ENCODE measurements at regions not wholly inside any gene's neighbourhood (a gene's known extent, or its start where the extent isn't known, plus 50 kb on each side); places are given as distances from the start of the nearest gene placed in this dataset.
"Not testable (repeated sequence)": the region's sequence is repeated elsewhere in the genome, so short reads cannot be mapped to it uniquely, and the experiment has no call there.

DNA sequence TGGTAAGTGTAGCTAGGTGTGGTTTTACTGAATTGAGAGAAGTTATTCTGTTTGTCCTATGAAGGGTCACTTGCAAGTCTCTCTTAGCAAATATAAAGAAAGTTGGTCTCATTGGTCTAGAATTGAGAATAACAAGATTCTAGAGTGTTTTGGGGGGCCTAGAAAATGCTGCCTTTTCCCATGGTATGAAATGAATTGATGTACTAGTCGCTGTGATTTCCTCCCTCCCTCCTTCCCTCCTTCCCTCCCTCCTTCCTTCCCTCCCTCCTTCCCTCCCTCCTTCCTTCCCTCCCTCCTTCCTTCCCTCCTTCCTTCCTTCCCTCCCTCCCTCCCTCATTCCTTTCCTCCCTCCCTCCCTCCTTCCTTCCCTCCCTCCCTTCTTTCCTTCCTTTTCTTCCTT lies 166.7 kb upstream of the RGS6 start:
- no peak overlapping the region for H3K9ac ChIP-seq (ENCODE audit: low read length)
- no peaks in the 10 kb centered on the region for H3K9me2 ChIP-seq (ENCODE audit: low read depth, low read length)
- H4K20me1 ChIP-seq (ENCODE audit: insufficient read depth, low read length), result no peaks in the 10 kb centered on the region
- no peaks in the 10 kb centered on the region for H3F3A ChIP-seq (ENCODE audit: insufficient read depth, low read length)
- no peak for TF ChIP-seq EZH2 (IDR thresholded peaks at IDR 0.05; ENCODE audit: borderline replicate concordance, low read length)
- TF ChIP-seq, protein P1, sequence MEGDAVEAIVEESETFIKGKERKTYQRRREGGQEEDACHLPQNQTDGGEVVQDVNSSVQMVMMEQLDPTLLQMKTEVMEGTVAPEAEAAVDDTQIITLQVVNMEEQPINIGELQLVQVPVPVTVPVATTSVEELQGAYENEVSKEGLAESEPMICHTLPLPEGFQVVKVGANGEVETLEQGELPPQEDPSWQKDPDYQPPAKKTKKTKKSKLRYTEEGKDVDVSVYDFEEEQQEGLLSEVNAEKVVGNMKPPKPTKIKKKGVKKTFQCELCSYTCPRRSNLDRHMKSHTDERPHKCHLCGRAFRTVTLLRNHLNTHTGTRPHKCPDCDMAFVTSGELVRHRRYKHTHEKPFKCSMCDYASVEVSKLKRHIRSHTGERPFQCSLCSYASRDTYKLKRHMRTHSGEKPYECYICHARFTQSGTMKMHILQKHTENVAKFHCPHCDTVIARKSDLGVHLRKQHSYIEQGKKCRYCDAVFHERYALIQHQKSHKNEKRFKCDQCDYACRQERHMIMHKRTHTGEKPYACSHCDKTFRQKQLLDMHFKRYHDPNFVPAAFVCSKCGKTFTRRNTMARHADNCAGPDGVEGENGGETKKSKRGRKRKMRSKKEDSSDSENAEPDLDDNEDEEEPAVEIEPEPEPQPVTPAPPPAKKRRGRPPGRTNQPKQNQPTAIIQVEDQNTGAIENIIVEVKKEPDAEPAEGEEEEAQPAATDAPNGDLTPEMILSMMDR (IDR thresholded peaks at IDR 0.05; ENCODE audit: low read length), result no peak
- H3K27ac ChIP-seq (ENCODE audit: low read depth, low read length, poor library complexity, severe bottlenecking), result no peak overlapping the region
- no peaks in the 10 kb centered on the region; the same call in none of the 2 replicates for H3K27me3 ChIP-seq (ENCODE audit: insufficient read depth, low read length)
- H3K36me3 ChIP-seq (ENCODE audit: insufficient read depth, low read length), result no peaks in the 10 kb centered on the region
- no peak overlapping the region for H3K4me2 ChIP-seq (ENCODE audit: low read length)
- H2AFZ ChIP-seq (ENCODE audit: low read length), result no peak overlapping the region
- H3K79me2 ChIP-seq (ENCODE audit: insufficient read depth, low read length), result no peaks in the 10 kb centered on the region
- H3K4me3 ChIP-seq (ENCODE audit: low read depth, low read length, poor library complexity, severe bottlenecking), result no peak overlapping the region
- no peaks in the 10 kb centered on the region for H3K4me1 ChIP-seq (ENCODE audit: insufficient read depth, low read length, severe bottlenecking)
- H3K9me3 ChIP-seq (ENCODE audit: low read length), result no peaks in the 10 kb centered on the region

DNA sequence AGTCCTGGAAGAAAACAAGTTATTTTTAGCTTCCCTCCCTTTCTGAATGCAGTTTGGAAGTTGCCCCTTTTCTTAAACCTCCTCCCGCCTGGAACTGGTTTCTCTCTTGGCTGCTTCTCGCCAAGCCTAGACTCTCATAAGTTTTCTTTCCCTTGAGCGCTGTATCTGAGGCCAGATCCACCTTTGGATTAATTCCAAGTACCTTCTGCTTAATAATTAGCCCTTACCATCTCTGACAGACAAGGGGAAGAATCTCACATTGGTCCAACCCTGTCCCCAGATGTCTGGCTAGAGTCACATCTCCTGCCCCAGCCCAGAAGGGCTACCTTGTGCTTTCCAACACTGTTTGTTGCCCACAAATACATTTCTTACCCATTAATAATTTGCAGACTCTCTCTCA lies 161.8 kb upstream of the RGS6 start:
- Histone ChIP-seq H3K27ac (ENCODE audit: low read depth, low read length, poor library complexity, severe bottlenecking) (no peak overlapping the region), H3K9ac (ENCODE audit: low read length) (no peak overlapping the region), H4K20me1 (ENCODE audit: insufficient read depth, low read length) (no peaks in the 10 kb centered on the region), H3K4me2 (ENCODE audit: low read length) (no peak overlapping the region), H3K4me3 (ENCODE audit: low read depth, low read length, poor library complexity, severe bottlenecking) (no peak overlapping the region), H3K79me2 (ENCODE audit: insufficient read depth, low read length) (no peaks in the 10 kb centered on the region), H3K4me1 (ENCODE audit: insufficient read depth, low read length, severe bottlenecking) (no peaks in the 10 kb centered on the region), H3K36me3 (ENCODE audit: insufficient read depth, low read length) (no peaks in the 10 kb centered on the region), H2AFZ (ENCODE audit: low read length) (no peak overlapping the region), H3F3A (ENCODE audit: insufficient read depth, low read length) (no peaks in the 10 kb centered on the region), H3K9me3 (ENCODE audit: low read length) (peaks cover 4% of the 10 kb centered on the region), H3K9me2 (ENCODE audit: low read depth, low read length) (no peaks in the 10 kb centered on the region), H3K27me3 (ENCODE audit: insufficient read depth, low read length) (no peaks in the 10 kb centered on the region)
- TF ChIP-seq, protein P1 (IDR thresholded peaks at IDR 0.05; ENCODE audit: low read length), result no peak
- TF ChIP-seq EZH2 (IDR thresholded peaks at IDR 0.05; ENCODE audit: borderline replicate concordance, low read length), result no peak

DNA sequence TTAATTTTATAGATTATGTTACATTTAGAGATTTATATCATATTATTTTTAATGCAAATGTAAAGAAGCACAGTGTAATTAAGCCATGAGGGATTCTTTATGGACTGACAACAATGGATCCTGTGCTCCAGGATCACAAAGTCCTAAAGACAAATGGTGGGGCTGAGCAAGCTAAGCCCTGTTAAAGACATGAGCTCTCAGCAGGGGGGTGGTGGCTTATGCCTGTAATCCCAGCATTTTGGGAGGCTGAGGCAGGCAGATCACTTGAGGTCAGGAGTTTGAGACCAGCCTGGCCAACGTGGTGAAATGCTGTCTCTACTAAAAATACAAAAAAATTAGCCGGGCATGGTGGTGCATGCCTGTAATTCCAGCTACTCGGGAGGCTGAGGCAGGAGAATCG lies 160.8 kb upstream of the RGS6 start:
- not testable (repeated sequence) for H3K9me3 ChIP-seq (ENCODE audit: low read length); H3K4me3 ChIP-seq (ENCODE audit: low read depth, low read length, poor library complexity, severe bottlenecking); H3F3A ChIP-seq (ENCODE audit: insufficient read depth, low read length); H3K4me1 ChIP-seq (ENCODE audit: insufficient read depth, low read length, severe bottlenecking); H3K36me3 ChIP-seq (ENCODE audit: insufficient read depth, low read length); H3K27me3 ChIP-seq (ENCODE audit: insufficient read depth, low read length); H3K79me2 ChIP-seq (ENCODE audit: insufficient read depth, low read length); H3K27ac ChIP-seq (ENCODE audit: low read depth, low read length, poor library complexity, severe bottlenecking); H3K9ac ChIP-seq (ENCODE audit: low read length); H3K9me2 ChIP-seq (ENCODE audit: low read depth, low read length); H2AFZ ChIP-seq (ENCODE audit: low read length); H4K20me1 ChIP-seq (ENCODE audit: insufficient read depth, low read length); H3K4me2 ChIP-seq (ENCODE audit: low read length)

DNA sequence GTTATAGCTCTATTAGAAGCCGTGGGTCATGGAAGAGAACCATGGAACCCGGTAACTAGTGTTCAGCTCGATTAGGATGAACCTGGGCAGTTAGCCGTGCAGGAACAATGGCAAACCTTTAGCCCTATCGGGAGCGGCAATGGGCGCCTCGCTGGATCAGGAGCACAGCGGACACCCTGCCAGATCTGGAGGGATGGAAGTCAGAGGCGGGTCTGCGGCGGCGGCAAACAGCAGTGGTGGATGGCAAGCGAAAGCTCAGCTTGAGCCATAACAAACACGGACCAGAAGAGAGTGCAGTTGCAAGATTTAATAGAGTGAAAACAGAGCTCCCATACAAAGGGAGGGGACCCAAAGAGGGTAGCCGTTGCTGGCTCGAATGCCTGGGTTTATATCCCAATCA lies 160.2 kb upstream of the RGS6 start:
- H3F3A ChIP-seq (ENCODE audit: insufficient read depth, low read length); H2AFZ ChIP-seq (ENCODE audit: low read length); H3K9ac ChIP-seq (ENCODE audit: low read length); H3K36me3 ChIP-seq (ENCODE audit: insufficient read depth, low read length); H3K4me2 ChIP-seq (ENCODE audit: low read length); H3K27ac ChIP-seq (ENCODE audit: low read depth, low read length, poor library complexity, severe bottlenecking); H3K4me1 ChIP-seq (ENCODE audit: insufficient read depth, low read length, severe bottlenecking); H3K4me3 ChIP-seq (ENCODE audit: low read depth, low read length, poor library complexity, severe bottlenecking); H3K27me3 ChIP-seq (ENCODE audit: insufficient read depth, low read length); H4K20me1 ChIP-seq (ENCODE audit: insufficient read depth, low read length); H3K9me3 ChIP-seq (ENCODE audit: low read length); H3K79me2 ChIP-seq (ENCODE audit: insufficient read depth, low read length); H3K9me2 ChIP-seq (ENCODE audit: low read depth, low read length): not testable (repeated sequence)

Measured in OCI-LY1 (cell line).